Muscle layer of duodenum (tissue), 2 donors: ENCODE measurements at regions not wholly inside any gene's neighbourhood (a gene's known extent, or its start where the extent isn't known, plus 50 kb on each side); places are given as distances from the start of the nearest gene placed in this dataset.

Experiments used
- H3K27ac ChIP-seq: one replicate; pipeline ENCODE4 v1.7.0; 2013; ENCODE audit warnings: mild to moderate bottlenecking, low read length
- H3K27me3 ChIP-seq: one replicate; pipeline ENCODE4 v1.7.0; 2013; ENCODE audit warnings: low read depth, mild to moderate bottlenecking, control low read depth, low read length
- H3K36me3 ChIP-seq, 2 donors: one replicate each; pipeline ENCODE4 v1.7.0; 2013; ENCODE audit warnings: low read length in 2 of 2, control low read depth in 1 of 2, mild to moderate bottlenecking in 1 of 2; ENCODE audit not compliant: insufficient read depth in 2 of 2, control insufficient read depth in 1 of 2
- H3K4me1 ChIP-seq, 2 donors: one replicate each; pipeline ENCODE4 v1.7.0; 2013; ENCODE audit warnings: low read length in 2 of 2, mild to moderate bottlenecking in 2 of 2, control low read depth in 1 of 2, moderate library complexity in 1 of 2; ENCODE audit not compliant: insufficient read depth in 2 of 2, control insufficient read depth in 1 of 2
- H3K4me3 ChIP-seq, 2 donors: one replicate each; pipeline ENCODE4 v1.7.0; 2013; ENCODE audit warnings: low read length in 2 of 2, low read depth in 1 of 2, mild to moderate bottlenecking in 1 of 2
- H3K9me3 ChIP-seq, 2 donors: one replicate each; pipeline ENCODE4 v1.7.0; 2013; ENCODE audit warnings: low read length in 2 of 2, control low read depth in 1 of 2, mild to moderate bottlenecking in 1 of 2; ENCODE audit not compliant: control insufficient read depth in 1 of 2
- donor health status: healthy.

DNA sequence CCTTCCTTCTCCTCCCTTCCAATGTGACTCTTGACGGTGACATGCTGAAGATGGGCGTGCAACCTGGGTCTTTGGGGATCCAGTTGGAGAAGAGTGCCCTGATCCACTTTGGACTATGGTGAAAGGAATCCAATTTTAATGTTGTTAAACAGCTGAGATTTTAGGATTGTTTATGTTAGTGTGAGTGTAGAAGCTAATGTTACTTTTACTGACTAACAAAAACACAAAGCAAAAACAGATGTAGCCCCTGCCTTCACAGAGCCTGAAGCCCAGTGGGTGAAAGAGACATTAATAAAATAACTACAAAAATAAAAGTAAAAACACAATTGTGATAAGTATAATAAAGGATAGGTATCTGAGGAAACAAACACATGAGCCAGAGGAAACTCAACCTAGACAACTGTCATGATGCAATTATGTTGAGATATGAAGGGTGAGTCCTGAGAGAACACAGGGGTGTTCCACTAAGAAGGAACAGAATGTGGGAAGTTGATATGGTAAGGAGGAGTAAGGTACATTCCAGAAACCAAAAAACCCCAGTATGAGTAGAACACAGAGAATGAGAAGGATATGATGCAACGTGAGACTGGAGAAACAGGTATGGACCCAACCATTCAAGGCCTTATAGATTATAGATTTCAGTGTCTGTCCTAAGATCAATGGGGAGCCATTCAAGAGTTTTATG is 115.1 kb upstream of the PMFBP1 start:
- H3K4me3 ChIP-seq, result no peak overlapping the region
- H3K27me3 ChIP-seq, result no peaks in the 10 kb centered on the region
- no peak overlapping the region for H3K27ac ChIP-seq
- H3K4me1 ChIP-seq, result no peaks in the 10 kb centered on the region
- peaks cover 0 to 3% of the 10 kb centered on the region in 2 donors for H3K36me3 ChIP-seq
- no peaks in the 10 kb centered on the region for H3K9me3 ChIP-seq

DNA sequence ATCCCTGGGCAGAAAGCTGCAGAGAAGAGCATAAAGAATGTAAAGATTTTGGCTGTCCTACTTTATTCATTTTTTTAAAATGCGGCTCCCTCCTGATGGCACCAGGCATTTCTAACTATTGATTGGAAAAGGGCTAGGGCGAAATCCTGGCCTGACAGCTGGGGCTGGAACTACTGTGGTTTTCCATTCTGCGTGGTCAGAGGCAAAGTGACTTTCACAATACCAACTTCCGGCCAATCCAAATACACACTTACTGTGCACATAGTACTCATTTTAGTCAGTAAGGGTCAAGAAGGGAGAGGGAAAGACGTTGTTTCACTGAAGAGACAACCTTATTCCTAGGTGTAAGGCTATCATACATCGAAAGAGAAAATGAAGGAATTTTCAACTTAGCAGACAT is 113.8 kb upstream of the PMFBP1 start:
- no peak overlapping the region for H3K4me3 ChIP-seq
- H3K4me1 ChIP-seq, result no peaks in the 10 kb centered on the region
- H3K36me3 ChIP-seq, result no peaks in the 10 kb centered on the region
- H3K9me3 ChIP-seq, result no peaks in the 10 kb centered on the region
- no peak overlapping the region for H3K27ac ChIP-seq
- H3K27me3 ChIP-seq, result no peaks in the 10 kb centered on the region

DNA sequence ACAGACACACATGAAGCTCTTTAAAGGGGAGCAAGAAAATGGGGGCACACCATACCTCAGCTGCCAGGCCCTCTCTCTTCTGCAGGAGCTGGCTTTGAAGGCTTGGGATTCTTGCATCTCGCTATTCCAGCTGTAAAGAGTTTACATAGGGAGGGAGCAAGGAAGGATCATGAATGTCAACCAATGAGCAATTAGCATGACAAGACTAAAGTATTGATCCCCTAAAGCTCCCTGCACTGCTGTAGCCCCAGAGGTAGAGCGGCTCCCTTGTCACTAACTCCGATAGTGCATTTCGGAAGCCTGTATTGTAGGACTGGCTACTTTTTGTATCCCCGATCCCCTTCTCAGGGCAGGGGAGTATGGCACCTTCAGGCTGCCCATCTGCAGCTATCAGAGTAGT is 113.4 kb upstream of the PMFBP1 start:
- Histone ChIP-seq H3K27me3 (no peaks in the 10 kb centered on the region), H3K9me3 (no peaks in the 10 kb centered on the region), H3K4me3 (no peak overlapping the region), H3K27ac (no peak overlapping the region), H3K4me1 (no peaks in the 10 kb centered on the region), H3K36me3 (no peaks in the 10 kb centered on the region)

DNA sequence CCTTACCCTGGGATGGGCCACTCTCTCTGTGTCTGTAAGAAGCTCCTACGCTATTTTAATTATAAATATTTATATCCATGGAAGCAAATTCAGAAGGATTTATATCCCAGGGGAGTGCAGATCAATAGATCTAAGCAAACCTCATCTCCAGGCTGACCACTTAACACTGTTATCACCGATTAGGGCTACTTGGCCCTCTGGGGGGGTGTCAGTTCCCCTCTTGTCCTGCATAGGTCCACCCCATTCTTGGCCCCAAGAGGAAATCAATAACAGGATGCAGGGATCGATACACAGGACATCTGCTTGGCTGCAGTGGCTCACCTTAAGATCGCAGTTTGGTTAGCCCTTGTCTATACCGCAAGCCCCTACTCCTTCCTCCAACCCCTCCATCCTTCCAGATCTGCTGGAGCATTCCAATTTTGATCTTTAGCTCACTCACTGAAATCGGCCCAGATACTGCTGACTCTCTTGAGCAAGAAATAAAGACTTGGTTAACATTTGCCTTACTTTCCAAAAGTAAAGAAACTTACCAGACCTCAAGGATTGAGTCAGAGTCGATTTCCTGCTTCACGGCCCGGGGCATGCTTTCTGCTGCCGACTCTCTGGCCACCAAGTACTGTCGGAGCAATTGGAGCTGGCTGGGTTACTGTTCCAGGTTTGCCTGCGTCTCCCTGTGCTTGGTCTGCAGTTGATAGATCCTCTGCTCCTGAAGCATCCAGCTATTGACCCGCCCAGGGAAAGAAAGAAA is 112.3 kb upstream of the PMFBP1 start:
- no peaks in the 10 kb centered on the region for H3K27me3 ChIP-seq
- H3K4me1 ChIP-seq, result no peaks in the 10 kb centered on the region
- no peak overlapping the region for H3K27ac ChIP-seq
- H3K36me3 ChIP-seq, result no peaks in the 10 kb centered on the region
- no peaks in the 10 kb centered on the region for H3K9me3 ChIP-seq
- H3K4me3 ChIP-seq, result no peak overlapping the region

DNA sequence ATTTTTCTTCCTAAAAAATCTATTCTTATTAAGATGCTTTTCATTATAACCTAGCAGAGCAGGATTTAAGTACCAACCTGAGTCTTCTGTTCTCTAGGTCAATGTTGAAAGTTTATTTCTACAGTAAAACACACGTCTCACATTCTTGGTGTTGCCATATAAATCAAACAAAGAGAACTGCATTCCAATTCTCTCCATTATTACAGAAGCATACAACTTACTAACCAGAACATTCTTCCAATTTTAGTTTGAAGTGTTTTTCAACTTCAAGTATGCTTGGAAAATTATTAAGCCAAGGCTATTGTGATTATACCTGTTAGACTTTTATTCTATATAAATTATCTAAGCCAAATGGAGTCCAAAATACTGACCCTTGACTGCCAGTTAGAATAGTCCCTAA is 110.4 kb upstream of the PMFBP1 start:
- no peaks in the 10 kb centered on the region for H3K27me3 ChIP-seq
- no peak overlapping the region for H3K4me3 ChIP-seq
- no peaks in the 10 kb centered on the region for H3K9me3 ChIP-seq
- no peak overlapping the region for H3K27ac ChIP-seq
- H3K4me1 ChIP-seq, result no peaks in the 10 kb centered on the region
- no peaks in the 10 kb centered on the region for H3K36me3 ChIP-seq

DNA sequence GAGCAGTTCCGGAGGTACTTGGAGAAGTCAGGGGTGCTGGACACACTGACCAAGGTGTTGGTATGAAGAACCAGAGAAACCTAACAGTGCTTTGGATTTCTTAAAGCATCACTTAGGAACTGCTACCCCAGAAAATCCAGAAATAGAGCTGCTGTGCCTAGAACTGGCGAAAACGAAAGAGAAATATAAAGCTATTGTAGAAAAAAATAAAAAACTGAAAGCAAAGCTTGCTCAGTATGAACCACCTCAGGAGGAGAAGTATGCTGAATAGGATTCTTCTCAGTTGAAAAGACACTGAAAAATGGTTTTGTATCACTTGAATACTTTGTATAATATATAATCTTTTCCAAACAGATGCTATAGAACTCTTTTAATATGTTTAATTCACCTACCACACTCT is 106.3 kb upstream of the PMFBP1 start:
- H3K4me3 ChIP-seq, result no peak overlapping the region
- H3K27ac ChIP-seq, result no peak overlapping the region

DNA sequence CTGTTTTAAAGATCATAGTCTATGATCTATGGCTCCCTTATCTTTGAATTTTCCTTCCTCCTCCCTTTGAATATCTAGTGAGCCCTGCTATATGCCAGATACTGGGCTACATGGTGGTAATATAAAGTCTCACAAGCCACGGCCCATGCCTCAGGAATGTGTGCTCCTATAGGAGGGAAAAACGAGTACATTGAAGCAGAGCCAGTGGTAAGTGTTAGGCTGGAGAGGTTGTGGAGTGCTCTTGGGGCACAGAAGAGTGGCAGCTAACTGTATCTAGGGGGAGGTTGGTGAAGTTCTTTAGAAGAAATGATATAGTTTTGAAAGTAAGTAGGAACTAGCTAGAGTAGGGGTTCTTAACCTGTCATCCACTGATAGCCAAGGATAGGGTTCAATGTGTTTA is 105.8 kb upstream of the PMFBP1 start:
- H3K36me3 ChIP-seq, result no peaks in the 10 kb centered on the region
- no peaks in the 10 kb centered on the region for H3K4me1 ChIP-seq
- no peak overlapping the region for H3K27ac ChIP-seq
- H3K27me3 ChIP-seq, result no peaks in the 10 kb centered on the region
- H3K9me3 ChIP-seq, result no peaks in the 10 kb centered on the region
- H3K4me3 ChIP-seq, result no peak overlapping the region

More for the DNA sequence above, 106.3 kb upstream of the PMFBP1 start:
- Histone ChIP-seq H3K27me3 (no peaks in the 10 kb centered on the region), H3K4me1 (no peaks in the 10 kb centered on the region), H3K36me3 (no peaks in the 10 kb centered on the region), H3K9me3 (no peaks in the 10 kb centered on the region)

DNA sequence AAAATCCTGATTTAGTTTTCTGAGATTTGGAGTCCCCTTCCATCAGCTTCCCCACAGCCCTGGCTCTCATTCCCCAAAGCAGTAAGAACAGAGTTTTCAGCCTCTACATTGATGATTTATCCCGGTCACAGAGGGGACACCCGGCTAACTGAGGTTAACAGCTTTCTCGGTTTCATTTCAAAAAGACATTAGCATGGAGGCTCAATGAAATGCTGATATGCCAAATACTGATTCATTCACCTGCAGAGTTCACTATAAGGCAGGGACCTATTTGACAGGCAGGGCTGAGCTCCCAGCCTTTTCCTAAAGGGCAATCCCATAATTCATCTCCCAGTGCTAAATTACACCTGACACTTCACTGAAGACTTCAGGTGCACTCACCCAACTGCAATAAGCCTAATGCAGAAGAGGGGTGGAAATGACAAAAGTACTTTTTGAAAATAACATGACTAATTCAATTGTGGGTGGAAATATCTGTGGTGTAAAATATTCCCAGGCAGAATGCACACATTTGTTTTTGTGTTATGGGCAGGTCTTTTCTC is 99.8 kb upstream of the PMFBP1 start:
- Histone ChIP-seq H3K4me3 (no peak overlapping the region), H3K9me3 (no peaks in the 10 kb centered on the region), H3K4me1 (no peaks in the 10 kb centered on the region), H3K27me3 (no peaks in the 10 kb centered on the region), H3K27ac (no peak overlapping the region), H3K36me3 (no peaks in the 10 kb centered on the region)

DNA sequence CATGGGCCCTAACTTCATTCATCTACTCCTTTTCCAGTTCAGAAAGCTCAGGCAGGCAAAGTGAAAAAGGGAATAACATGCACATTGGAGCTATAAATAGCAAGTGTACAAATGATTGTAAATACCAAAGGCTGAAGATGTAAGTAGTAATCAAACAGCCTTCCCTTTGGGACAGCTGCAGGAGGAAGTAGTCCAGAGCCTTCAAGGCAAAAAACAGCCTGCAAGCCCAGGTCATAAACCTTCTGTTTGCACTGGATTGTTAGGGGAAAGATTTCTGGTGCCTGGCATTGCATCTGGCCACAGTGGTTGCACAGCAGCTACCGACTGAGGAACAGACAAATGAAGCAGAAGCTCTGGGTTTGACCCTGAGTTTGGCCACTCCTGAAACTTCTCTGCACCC is 98.6 kb upstream of the PMFBP1 start:
- Histone ChIP-seq H3K4me3 (no peak overlapping the region), H3K9me3 (no peaks in the 10 kb centered on the region), H3K27me3 (no peaks in the 10 kb centered on the region), H3K27ac (no peak overlapping the region), H3K4me1 (no peaks in the 10 kb centered on the region), H3K36me3 (no peaks in the 10 kb centered on the region)

DNA sequence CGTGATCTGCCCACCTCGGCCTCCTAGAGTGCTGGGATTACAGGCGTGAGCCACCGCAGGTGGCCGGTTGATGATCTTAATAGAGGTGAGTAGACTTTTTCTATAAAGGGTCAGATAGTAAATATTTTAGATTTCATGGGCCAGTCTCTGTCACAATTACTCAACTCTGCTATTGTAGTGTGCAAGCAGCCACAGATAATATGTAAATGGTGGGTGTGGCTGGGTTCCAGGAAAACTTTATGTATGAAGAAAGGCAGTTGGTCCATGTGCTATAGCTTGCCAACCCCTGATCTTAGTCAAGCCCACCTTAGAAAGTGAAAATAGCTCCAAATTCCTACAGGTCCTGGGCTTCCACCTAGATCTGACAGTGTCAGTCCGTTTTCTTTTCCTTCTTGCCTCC is 94.9 kb upstream of the PMFBP1 start:
- H3K36me3 ChIP-seq, result no peaks in the 10 kb centered on the region
- H3K4me1 ChIP-seq, result no peaks in the 10 kb centered on the region
- H3K4me3 ChIP-seq, result no peak overlapping the region
- no peaks in the 10 kb centered on the region for H3K9me3 ChIP-seq
- no peaks in the 10 kb centered on the region for H3K27me3 ChIP-seq
- H3K27ac ChIP-seq, result no peak overlapping the region

DNA sequence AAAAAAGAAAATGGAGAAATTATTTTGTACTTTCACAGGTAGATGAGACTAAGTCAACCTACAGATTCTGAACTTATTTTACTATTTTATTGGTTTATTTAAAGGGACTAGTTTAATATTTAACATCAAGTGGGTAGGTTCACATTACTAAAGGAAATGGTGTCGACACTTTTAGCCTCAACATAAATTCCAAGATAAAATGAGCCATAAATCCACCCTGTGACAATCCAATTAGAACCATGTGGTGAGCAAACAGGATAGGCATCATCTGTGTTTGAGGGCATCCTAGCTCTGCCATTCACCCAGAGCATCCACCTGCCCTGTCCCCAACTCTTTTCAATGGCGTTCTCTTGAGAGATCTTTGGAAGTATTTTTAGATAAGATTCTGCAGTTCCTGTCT is 92.8 kb upstream of the PMFBP1 start:
- Histone ChIP-seq H3K4me1 (no peaks in the 10 kb centered on the region), H3K27me3 (no peaks in the 10 kb centered on the region), H3K27ac (no peak overlapping the region), H3K36me3 (no peaks in the 10 kb centered on the region), H3K9me3 (no peaks in the 10 kb centered on the region), H3K4me3 (no peak overlapping the region)
